ENCODE measurements at regions not wholly inside any gene's neighbourhood (a gene's known extent, or its start where the extent isn't known, plus 50 kb on each side); places are given as distances from the start of the nearest gene placed in this dataset.

GRCh38 chr17:77444628-77444983, 303.8 kb downstream of the SEC14L1 start:
- TF ChIP-seq POLR2A (IDR thresholded peaks at IDR 0.05; ENCODE audit: low read depth, low read length), result no peak
- DNase-seq (ENCODE audit: insufficient read length, low spot score), result no peak
- no peak for FAIRE-seq

- no peak for TF ChIP-seq POLR2A (IDR thresholded peaks at IDR 0.05; ENCODE audit: low read depth, low read length)
- no peak for DNase-seq (ENCODE audit: insufficient read length, low spot score)
- no peak for FAIRE-seq
These were observed 304.4 kb downstream of the SEC14L1 start for GRCh38 chr17:77444984-77445759.

GRCh38 chr17:77445760-77446532, 305.2 kb downstream of the SEC14L1 start:
- no peak for DNase-seq (ENCODE audit: insufficient read length, low spot score)
- no peak for TF ChIP-seq POLR2A (IDR thresholded peaks at IDR 0.05; ENCODE audit: low read depth, low read length)
- FAIRE-seq, result no peak

- no peak for FAIRE-seq
- no peak for DNase-seq (ENCODE audit: insufficient read length, low spot score)
- no peak for TF ChIP-seq POLR2A (IDR thresholded peaks at IDR 0.05; ENCODE audit: low read depth, low read length)
These were observed 306.3 kb downstream of the SEC14L1 start for GRCh38 chr17:77446940-77447634.

GRCh38 chr17:77449373-77449907, 308.7 kb downstream of the SEC14L1 start:
- TF ChIP-seq POLR2A (IDR thresholded peaks at IDR 0.05; ENCODE audit: low read depth, low read length), result no peak

GRCh38 chr17:77449908-77450741, 309.4 kb downstream of the SEC14L1 start:
- no peak for FAIRE-seq

More at GRCh38 chr17:77449373-77449907, 308.7 kb downstream of the SEC14L1 start:
- DNase-seq (ENCODE audit: insufficient read length, low spot score) (no peak), FAIRE-seq (no peak)

GRCh38 chr17:77450742-77451244, 310.0 kb downstream of the SEC14L1 start:
- TF ChIP-seq POLR2A (IDR thresholded peaks at IDR 0.05; ENCODE audit: low read depth, low read length), result no peak
- DNase-seq (ENCODE audit: insufficient read length, low spot score) (no peak), FAIRE-seq (no peak)

More at GRCh38 chr17:77449908-77450741, 309.4 kb downstream of the SEC14L1 start:
- peak; percentile 92 for DNase-seq (ENCODE audit: insufficient read length, low spot score)
- no peak for TF ChIP-seq POLR2A (IDR thresholded peaks at IDR 0.05; ENCODE audit: low read depth, low read length)

- DNase-seq (ENCODE audit: insufficient read length, low spot score), result no peak
- no peak for FAIRE-seq
- no peak for TF ChIP-seq POLR2A (IDR thresholded peaks at IDR 0.05; ENCODE audit: low read depth, low read length)
These were observed 310.6 kb downstream of the SEC14L1 start for GRCh38 chr17:77451245-77451893.

- TF ChIP-seq POLR2A (IDR thresholded peaks at IDR 0.05; ENCODE audit: low read depth, low read length), result no peak
- FAIRE-seq (no peak), DNase-seq (ENCODE audit: insufficient read length, low spot score) (no peak)
These were observed 311.4 kb downstream of the SEC14L1 start for GRCh38 chr17:77451894-77452852.

GRCh38 chr17:77453613-77454241, 313.0 kb downstream of the SEC14L1 start:
- no peak for DNase-seq (ENCODE audit: insufficient read length, low spot score)
- no peak for TF ChIP-seq POLR2A (IDR thresholded peaks at IDR 0.05; ENCODE audit: low read depth, low read length)
- no peak for FAIRE-seq
